ENCODE measurements at regions not wholly inside any gene's neighbourhood (a gene's known extent, or its start where the extent isn't known, plus 50 kb on each side); places are given as distances from the start of the nearest gene placed in this dataset.

DNA sequence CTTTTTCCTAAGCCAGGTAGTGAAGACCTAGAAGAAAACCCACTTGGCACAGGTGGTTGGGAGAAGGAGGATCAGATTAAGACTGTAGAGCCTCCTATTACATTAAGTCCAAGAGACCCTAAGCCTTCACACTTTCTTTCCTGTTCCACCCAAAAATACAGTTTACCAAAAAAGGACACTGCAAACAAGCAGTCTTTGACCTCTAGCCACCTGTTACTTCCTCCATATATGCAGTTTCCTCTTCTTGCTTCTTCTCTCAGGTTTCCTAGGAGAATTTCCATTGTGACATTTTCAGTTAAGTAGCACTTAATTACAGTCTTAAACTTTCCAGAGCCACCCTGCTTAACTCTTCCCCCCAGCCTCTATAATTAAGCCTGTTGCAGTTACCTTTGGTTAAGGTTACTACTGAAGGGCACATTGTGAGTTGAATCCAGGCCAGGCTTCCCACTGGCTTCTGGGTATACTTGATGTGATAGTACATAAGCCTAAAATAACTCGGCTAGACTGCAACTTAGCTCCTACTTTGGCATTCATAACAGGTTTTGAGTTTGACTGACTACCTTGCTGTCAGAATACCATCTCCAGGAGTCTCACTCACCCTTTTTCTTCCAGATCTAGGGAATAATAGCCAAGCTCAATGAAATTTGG lies 114.2 kb upstream of the UMPS start:
- H3K4me3 Mint-ChIP-seq (ENCODE audit: unreplicated experiment): no peak overlapping the region
- H3K27me3 Mint-ChIP-seq (ENCODE audit: unreplicated experiment): peaks cover 13% of the 10 kb centered on the region
- no peak overlapping the region for H3K27ac Mint-ChIP-seq (ENCODE audit: unreplicated experiment)
- peaks cover 5% of the 10 kb centered on the region for H3K36me3 Mint-ChIP-seq (ENCODE audit: unreplicated experiment)
- no peak for DNase-seq (ENCODE audit: extremely low spot score, unreplicated experiment)
- no peaks in the 10 kb centered on the region for H3K9me3 Mint-ChIP-seq (ENCODE audit: unreplicated experiment)
- TF ChIP-seq, protein P1, sequence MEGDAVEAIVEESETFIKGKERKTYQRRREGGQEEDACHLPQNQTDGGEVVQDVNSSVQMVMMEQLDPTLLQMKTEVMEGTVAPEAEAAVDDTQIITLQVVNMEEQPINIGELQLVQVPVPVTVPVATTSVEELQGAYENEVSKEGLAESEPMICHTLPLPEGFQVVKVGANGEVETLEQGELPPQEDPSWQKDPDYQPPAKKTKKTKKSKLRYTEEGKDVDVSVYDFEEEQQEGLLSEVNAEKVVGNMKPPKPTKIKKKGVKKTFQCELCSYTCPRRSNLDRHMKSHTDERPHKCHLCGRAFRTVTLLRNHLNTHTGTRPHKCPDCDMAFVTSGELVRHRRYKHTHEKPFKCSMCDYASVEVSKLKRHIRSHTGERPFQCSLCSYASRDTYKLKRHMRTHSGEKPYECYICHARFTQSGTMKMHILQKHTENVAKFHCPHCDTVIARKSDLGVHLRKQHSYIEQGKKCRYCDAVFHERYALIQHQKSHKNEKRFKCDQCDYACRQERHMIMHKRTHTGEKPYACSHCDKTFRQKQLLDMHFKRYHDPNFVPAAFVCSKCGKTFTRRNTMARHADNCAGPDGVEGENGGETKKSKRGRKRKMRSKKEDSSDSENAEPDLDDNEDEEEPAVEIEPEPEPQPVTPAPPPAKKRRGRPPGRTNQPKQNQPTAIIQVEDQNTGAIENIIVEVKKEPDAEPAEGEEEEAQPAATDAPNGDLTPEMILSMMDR (IDR thresholded peaks at IDR 0.05): no peak
- H3K4me1 Mint-ChIP-seq (ENCODE audit: unreplicated experiment): no peaks in the 10 kb centered on the region

DNA sequence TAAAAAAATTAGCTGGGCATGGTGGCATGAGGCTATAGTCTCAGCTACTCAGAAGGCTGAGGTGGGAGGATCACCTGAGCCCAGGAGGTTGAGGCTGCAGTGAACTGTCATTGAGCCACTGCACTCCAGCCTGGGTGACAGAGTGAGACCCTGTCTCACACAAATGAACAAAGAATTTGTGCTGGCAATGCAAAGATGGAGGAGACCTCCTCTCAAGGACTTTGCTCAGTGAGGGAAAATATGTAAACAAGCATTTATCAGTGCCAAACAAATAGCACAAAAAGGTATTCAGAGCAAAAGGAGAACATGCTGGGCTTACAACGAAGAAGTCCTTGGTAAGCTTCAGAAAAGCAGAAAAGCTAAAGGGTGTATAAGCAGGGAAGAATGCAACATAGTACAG lies 113.1 kb upstream of the UMPS start:
- H3K9me3 Mint-ChIP-seq (ENCODE audit: unreplicated experiment): no peaks in the 10 kb centered on the region
- DNase-seq (ENCODE audit: extremely low spot score, unreplicated experiment): no peak
- no peak overlapping the region for H3K4me3 Mint-ChIP-seq (ENCODE audit: unreplicated experiment)
- peaks cover 13% of the 10 kb centered on the region for H3K27me3 Mint-ChIP-seq (ENCODE audit: unreplicated experiment)
- peaks cover 5% of the 10 kb centered on the region for H3K36me3 Mint-ChIP-seq (ENCODE audit: unreplicated experiment)
- TF ChIP-seq, protein P1 (IDR thresholded peaks at IDR 0.05): no peak
- no peak overlapping the region for H3K27ac Mint-ChIP-seq (ENCODE audit: unreplicated experiment)
- H3K4me1 Mint-ChIP-seq (ENCODE audit: unreplicated experiment): no peaks in the 10 kb centered on the region

DNA sequence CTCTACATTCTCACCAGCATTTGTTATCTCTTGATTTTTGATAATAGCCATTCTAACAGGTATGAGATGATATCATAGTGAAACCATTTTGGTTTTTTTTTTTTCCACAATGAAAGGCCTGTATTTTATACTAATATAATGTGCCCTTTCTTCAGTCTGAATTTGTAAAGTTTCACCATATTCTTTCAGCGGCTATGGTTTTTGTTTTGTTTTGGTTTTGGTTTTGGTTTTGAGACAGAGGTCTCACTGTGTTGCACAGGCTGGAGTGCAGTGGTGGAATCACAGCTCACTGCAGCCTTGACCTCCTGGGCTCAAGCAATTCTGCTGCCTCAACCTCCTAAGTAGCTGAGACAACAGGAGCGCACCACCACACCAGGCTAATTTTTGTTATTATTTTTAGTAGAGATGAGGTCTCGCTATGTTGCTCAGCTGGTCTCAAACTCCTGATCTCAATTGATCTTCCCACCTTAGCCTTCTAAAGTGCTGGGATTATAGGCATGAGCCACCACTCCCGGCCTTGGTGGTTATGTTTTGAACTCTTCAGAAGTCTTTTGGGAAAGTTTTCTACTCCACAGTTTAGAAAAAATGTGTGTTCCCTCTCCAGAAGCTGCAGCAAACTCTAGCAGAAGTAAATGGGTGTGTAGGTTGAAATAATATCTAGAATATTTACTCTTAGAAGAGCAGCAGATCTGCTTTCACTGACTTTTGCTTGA lies 110.2 kb upstream of the UMPS start:
- Mint-ChIP-seq H3K4me3 (ENCODE audit: unreplicated experiment) (no peak overlapping the region), H3K27me3 (ENCODE audit: unreplicated experiment) (peaks cover 8% of the 10 kb centered on the region), H3K27ac (ENCODE audit: unreplicated experiment) (no peak overlapping the region), H3K36me3 (ENCODE audit: unreplicated experiment) (peaks cover 5% of the 10 kb centered on the region), H3K4me1 (ENCODE audit: unreplicated experiment) (no peaks in the 10 kb centered on the region), H3K9me3 (ENCODE audit: unreplicated experiment) (no peaks in the 10 kb centered on the region)
- TF ChIP-seq, protein P1 (IDR thresholded peaks at IDR 0.05): no peak
- no peak for DNase-seq (ENCODE audit: extremely low spot score, unreplicated experiment)

DNA sequence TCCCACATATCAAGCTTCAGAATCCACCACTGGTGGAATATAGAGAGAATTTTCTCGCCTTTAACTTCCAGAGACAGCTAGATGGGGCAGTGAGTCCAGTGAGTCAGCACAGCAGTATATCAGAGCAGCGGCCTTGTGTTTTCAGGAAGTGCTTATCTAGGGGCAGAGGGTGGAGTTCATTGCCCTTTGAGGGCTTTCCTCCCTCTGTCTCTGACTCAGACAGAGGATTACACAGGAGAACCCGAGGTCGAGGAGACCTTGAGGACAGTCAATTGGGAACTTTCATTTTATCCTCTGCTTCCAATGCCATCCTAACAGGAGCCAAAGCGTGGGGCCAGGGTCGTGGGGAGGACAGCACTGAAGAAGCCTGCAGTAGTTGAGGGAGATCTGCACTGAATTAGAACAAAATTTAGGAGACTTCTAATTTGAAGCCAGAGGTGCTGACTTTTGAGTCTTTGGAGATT lies 109.6 kb upstream of the UMPS start:
- TF ChIP-seq, protein P1 (IDR thresholded peaks at IDR 0.05): no peak
- Mint-ChIP-seq H3K27ac (ENCODE audit: unreplicated experiment) (no peak overlapping the region), H3K27me3 (ENCODE audit: unreplicated experiment) (peaks cover 3% of the 10 kb centered on the region), H3K36me3 (ENCODE audit: unreplicated experiment) (peaks cover 5% of the 10 kb centered on the region), H3K4me1 (ENCODE audit: unreplicated experiment) (no peaks in the 10 kb centered on the region), H3K4me3 (ENCODE audit: unreplicated experiment) (no peak overlapping the region), H3K9me3 (ENCODE audit: unreplicated experiment) (no peaks in the 10 kb centered on the region)
- DNase-seq (ENCODE audit: extremely low spot score, unreplicated experiment): no peak

DNA sequence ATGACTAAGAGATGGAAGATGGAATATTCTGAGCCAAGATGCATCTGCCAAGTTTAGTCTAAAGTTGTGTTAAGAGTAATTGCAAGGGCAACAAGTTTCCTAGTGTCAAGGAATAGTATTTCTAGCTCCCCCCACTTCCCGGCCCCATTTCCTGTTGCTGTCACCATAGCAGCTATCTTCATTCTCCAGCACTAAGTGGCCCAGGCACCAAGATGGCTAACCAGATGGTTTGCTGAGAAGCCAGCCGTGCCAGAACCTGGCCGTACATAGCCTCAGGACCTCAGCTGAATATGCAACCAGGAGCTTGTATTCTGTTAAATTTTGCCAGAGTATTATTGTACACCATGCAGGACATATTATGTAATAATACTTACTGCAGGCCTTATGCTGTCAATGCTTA lies 108.8 kb upstream of the UMPS start:
- Mint-ChIP-seq H3K36me3 (ENCODE audit: unreplicated experiment) (peaks cover 5% of the 10 kb centered on the region), H3K4me1 (ENCODE audit: unreplicated experiment) (no peaks in the 10 kb centered on the region), H3K9me3 (ENCODE audit: unreplicated experiment) (no peaks in the 10 kb centered on the region), H3K27ac (ENCODE audit: unreplicated experiment) (no peak overlapping the region), H3K27me3 (ENCODE audit: unreplicated experiment) (peaks cover 2% of the 10 kb centered on the region), H3K4me3 (ENCODE audit: unreplicated experiment) (no peak overlapping the region)
- TF ChIP-seq, protein P1 (IDR thresholded peaks at IDR 0.05): no peak
- no peak for DNase-seq (ENCODE audit: extremely low spot score, unreplicated experiment)

All from osteocyte (in vitro differentiated cells).